ENCODE measurements at regions not wholly inside any gene's neighbourhood (a gene's known extent, or its start where the extent isn't known, plus 50 kb on each side); places are given as distances from the start of the nearest gene placed in this dataset.

DNA sequence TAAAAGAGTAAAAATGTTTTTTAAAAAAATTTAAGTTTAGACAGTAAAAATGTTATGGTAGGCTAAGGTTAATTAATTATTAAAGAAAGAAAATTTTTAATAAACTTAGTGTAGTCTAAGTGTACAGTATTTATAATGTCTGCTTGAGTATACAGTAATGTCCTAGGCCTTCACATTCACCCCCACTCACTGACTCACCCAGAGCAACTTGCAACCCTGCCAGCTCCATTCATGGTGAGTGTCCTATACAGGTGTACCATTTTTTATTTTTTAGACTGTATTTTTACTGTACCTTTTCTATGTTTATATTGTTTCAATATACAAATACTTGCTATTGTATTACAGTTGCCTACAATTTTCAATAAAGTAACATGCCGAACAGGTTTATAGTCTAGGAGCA, 234.1 kb downstream of the AUH start:
- Histone ChIP-seq H3F3A (replicated peaks; ENCODE audit: low read depth) (no peaks in the 10 kb centered on the region), H3K4me2 (no peak overlapping the region), H3K27ac (ENCODE audit: low read depth) (no peak overlapping the region), H4K20me1 (replicated peaks; ENCODE audit: insufficient read depth) (no peaks in the 10 kb centered on the region; the same call in 1 of the 2 replicates), H3K79me2 (replicated peaks; ENCODE audit: insufficient read depth) (no peaks in the 10 kb centered on the region), H3K9me2 (ENCODE audit: insufficient read depth) (no peaks in the 10 kb centered on the region), H3K27me3 (ENCODE audit: insufficient read depth) (no peaks in the 10 kb centered on the region), H3K36me3 (ENCODE audit: insufficient read depth) (no peaks in the 10 kb centered on the region), H3K4me3 (no peak overlapping the region), H3K4me1 (ENCODE audit: insufficient read depth) (no peaks in the 10 kb centered on the region), H2AFZ (no peak overlapping the region)
- TF ChIP-seq, protein P1, sequence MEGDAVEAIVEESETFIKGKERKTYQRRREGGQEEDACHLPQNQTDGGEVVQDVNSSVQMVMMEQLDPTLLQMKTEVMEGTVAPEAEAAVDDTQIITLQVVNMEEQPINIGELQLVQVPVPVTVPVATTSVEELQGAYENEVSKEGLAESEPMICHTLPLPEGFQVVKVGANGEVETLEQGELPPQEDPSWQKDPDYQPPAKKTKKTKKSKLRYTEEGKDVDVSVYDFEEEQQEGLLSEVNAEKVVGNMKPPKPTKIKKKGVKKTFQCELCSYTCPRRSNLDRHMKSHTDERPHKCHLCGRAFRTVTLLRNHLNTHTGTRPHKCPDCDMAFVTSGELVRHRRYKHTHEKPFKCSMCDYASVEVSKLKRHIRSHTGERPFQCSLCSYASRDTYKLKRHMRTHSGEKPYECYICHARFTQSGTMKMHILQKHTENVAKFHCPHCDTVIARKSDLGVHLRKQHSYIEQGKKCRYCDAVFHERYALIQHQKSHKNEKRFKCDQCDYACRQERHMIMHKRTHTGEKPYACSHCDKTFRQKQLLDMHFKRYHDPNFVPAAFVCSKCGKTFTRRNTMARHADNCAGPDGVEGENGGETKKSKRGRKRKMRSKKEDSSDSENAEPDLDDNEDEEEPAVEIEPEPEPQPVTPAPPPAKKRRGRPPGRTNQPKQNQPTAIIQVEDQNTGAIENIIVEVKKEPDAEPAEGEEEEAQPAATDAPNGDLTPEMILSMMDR (conservative IDR thresholded peaks at IDR 0.05; ENCODE audit: low read depth in 2 of 2) = no peak
- TF ChIP-seq STAT1 (IDR thresholded peaks at IDR 0.05; ENCODE audit: unreplicated experiment) (no peak), EZH2 (IDR thresholded peaks at IDR 0.05; ENCODE audit: low read depth, unreplicated experiment) (no peak), ZNF114 (CRISPR knock-in tag; IDR thresholded peaks at IDR 0.05) (no peak), CREB1 (CRISPR knock-in tag; IDR thresholded peaks at IDR 0.05; ENCODE audit: low read depth) (no peak), NANOG (IDR thresholded peaks at IDR 0.05; ENCODE audit: borderline replicate concordance) (no peak), POLR2AphosphoS5 (IDR thresholded peaks at IDR 0.05; ENCODE audit: low read depth) (no peak), ZNF331 (CRISPR knock-in tag; IDR thresholded peaks at IDR 0.05; ENCODE audit: low read depth) (no peak), EZH2phosphoT487 (IDR thresholded peaks at IDR 0.05; ENCODE audit: unreplicated experiment) (no peak), JUNB (IDR thresholded peaks at IDR 0.05; ENCODE audit: unreplicated experiment) (no peak)
- TF ChIP-seq, protein P2, sequence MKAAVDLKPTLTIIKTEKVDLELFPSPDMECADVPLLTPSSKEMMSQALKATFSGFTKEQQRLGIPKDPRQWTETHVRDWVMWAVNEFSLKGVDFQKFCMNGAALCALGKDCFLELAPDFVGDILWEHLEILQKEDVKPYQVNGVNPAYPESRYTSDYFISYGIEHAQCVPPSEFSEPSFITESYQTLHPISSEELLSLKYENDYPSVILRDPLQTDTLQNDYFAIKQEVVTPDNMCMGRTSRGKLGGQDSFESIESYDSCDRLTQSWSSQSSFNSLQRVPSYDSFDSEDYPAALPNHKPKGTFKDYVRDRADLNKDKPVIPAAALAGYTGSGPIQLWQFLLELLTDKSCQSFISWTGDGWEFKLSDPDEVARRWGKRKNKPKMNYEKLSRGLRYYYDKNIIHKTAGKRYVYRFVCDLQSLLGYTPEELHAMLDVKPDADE (IDR thresholded peaks at IDR 0.05) = no peak
- TF ChIP-seq, protein P3, sequence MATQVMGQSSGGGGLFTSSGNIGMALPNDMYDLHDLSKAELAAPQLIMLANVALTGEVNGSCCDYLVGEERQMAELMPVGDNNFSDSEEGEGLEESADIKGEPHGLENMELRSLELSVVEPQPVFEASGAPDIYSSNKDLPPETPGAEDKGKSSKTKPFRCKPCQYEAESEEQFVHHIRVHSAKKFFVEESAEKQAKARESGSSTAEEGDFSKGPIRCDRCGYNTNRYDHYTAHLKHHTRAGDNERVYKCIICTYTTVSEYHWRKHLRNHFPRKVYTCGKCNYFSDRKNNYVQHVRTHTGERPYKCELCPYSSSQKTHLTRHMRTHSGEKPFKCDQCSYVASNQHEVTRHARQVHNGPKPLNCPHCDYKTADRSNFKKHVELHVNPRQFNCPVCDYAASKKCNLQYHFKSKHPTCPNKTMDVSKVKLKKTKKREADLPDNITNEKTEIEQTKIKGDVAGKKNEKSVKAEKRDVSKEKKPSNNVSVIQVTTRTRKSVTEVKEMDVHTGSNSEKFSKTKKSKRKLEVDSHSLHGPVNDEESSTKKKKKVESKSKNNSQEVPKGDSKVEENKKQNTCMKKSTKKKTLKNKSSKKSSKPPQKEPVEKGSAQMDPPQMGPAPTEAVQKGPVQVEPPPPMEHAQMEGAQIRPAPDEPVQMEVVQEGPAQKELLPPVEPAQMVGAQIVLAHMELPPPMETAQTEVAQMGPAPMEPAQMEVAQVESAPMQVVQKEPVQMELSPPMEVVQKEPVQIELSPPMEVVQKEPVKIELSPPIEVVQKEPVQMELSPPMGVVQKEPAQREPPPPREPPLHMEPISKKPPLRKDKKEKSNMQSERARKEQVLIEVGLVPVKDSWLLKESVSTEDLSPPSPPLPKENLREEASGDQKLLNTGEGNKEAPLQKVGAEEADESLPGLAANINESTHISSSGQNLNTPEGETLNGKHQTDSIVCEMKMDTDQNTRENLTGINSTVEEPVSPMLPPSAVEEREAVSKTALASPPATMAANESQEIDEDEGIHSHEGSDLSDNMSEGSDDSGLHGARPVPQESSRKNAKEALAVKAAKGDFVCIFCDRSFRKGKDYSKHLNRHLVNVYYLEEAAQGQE (IDR thresholded peaks at IDR 0.05; ENCODE audit: unreplicated experiment) = no peak
- TF ChIP-seq, protein P4, sequence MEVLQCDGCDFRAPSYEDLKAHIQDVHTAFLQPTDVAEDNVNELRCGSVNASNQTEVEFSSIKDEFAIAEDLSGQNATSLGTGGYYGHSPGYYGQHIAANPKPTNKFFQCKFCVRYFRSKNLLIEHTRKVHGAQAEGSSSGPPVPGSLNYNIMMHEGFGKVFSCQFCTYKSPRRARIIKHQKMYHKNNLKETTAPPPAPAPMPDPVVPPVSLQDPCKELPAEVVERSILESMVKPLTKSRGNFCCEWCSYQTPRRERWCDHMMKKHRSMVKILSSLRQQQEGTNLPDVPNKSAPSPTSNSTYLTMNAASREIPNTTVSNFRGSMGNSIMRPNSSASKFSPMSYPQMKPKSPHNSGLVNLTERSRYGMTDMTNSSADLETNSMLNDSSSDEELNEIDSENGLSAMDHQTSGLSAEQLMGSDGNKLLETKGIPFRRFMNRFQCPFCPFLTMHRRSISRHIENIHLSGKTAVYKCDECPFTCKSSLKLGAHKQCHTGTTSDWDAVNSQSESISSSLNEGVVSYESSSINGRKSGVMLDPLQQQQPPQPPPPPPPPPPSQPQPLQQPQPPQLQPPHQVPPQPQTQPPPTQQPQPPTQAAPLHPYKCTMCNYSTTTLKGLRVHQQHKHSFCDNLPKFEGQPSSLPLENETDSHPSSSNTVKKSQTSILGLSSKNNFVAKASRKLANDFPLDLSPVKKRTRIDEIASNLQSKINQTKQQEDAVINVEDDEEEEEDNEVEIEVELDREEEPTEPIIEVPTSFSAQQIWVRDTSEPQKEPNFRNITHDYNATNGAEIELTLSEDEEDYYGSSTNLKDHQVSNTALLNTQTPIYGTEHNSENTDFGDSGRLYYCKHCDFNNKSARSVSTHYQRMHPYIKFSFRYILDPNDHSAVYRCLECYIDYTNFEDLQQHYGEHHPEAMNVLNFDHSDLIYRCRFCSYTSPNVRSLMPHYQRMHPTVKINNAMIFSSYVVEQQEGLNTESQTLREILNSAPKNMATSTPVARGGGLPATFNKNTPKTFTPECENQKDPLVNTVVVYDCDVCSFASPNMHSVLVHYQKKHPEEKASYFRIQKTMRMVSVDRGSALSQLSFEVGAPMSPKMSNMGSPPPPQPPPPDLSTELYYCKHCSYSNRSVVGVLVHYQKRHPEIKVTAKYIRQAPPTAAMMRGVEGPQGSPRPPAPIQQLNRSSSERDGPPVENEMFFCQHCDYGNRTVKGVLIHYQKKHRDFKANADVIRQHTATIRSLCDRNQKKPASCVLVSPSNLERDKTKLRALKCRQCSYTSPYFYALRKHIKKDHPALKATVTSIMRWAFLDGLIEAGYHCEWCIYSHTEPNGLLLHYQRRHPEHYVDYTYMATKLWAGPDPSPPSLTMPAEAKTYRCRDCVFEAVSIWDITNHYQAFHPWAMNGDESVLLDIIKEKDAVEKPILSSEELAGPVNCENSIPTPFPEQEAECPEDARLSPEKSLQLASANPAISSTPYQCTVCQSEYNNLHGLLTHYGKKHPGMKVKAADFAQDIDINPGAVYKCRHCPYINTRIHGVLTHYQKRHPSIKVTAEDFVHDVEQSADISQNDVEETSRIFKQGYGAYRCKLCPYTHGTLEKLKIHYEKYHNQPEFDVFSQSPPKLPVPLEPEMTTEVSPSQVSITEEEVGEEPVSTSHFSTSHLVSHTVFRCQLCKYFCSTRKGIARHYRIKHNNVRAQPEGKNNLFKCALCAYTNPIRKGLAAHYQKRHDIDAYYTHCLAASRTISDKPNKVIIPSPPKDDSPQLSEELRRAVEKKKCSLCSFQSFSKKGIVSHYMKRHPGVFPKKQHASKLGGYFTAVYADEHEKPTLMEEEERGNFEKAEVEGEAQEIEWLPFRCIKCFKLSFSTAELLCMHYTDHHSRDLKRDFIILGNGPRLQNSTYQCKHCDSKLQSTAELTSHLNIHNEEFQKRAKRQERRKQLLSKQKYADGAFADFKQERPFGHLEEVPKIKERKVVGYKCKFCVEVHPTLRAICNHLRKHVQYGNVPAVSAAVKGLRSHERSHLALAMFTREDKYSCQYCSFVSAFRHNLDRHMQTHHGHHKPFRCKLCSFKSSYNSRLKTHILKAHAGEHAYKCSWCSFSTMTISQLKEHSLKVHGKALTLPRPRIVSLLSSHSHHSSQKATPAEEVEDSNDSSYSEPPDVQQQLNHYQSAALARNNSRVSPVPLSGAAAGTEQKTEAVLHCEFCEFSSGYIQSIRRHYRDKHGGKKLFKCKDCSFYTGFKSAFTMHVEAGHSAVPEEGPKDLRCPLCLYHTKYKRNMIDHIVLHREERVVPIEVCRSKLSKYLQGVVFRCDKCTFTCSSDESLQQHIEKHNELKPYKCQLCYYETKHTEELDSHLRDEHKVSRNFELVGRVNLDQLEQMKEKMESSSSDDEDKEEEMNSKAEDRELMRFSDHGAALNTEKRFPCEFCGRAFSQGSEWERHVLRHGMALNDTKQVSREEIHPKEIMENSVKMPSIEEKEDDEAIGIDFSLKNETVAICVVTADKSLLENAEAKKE (CRISPR knock-in tag; IDR thresholded peaks at IDR 0.05) = no peak
- peaks cover 4% of the 10 kb centered on the region; the same call in 1 of the 3 replicates for H3K36me3 Mint-ChIP-seq (ENCODE audit: low read depth)
- H3K27ac Mint-ChIP-seq = no peak overlapping the region
- no peak for DNase-seq (ENCODE audit: low spot score)
- peaks cover 11% of the 10 kb centered on the region; the same call in 2 of the 3 replicates for H3K9me3 Mint-ChIP-seq
- no peak overlapping the region for H3K4me3 Mint-ChIP-seq
- peaks cover 1% of the 10 kb centered on the region for H3K27me3 Mint-ChIP-seq (ENCODE audit: insufficient read depth, low read depth, poor library complexity)
- ATAC-seq = no peak
- H3K4me1 Mint-ChIP-seq = no peaks in the 10 kb centered on the region
